ENCODE measurements at regions not wholly inside any gene's neighbourhood (a gene's known extent, or its start where the extent isn't known, plus 50 kb on each side); places are given as distances from the start of the nearest gene placed in this dataset.

DNA sequence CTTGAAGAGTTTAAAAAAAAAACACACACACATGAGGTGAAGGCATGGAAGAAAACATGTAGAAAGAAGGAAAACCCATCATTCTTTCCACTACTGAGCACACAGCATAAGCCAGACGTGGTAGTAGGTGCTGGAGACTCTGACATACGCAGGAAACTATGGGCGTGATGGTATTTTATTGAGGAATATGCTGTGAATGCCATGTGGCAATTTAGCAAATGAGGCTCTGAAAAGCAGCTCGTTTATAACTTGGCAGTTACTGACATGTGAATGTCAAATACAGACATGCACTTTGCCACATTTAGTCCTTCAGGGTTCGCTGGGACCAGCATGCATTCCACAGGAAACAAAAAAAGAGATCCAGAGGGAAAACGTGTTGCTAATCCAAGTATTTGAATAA lies 74.3 kb upstream of the IFNAR2 start:
- no peak for DNase-seq (ENCODE audit: low read depth in 2 of 2)

DNA sequence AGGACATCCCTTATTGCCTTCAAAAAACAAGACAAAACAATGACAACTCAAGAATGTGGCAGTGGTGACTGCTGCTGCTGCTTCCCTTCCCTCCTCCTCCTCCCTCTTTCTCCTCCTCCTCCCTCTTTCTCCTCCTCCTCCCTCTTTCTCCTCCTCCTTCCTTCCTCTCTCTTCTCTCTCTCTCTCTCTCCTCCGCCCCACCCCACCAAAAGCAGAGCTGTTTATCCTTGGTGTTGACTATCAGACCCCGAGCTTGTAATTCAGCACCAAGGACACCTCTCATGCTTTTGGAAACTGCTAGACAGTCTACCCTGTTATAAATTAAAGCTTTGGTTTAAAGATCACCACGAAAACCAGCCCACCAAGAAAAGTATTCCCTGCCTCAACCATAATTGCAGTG lies 72.4 kb upstream of the IFNAR2 start:
- no peak for DNase-seq (ENCODE audit: low read depth in 2 of 2)

DNA sequence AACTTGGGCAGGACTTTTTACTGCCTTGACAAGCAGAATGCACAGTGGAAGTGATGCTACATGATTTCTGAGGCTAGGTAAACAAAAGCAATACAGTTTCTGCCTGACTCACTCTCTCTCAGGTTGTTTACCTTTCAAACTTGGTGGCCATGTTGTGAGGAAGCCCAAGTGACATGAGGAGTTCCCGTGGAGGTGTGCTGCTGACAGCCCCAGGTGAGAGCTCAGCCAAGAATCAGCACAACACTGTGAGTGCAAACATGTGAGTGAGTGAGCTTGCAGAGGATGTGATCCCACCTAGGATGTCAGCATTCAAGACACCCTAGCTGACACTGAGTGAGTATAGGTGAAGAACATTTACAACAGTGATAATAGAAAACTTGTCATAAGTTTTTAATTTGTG lies 71.1 kb upstream of the IFNAR2 start:
- DNase-seq (ENCODE audit: low read depth in 2 of 2), result no peak

DNA sequence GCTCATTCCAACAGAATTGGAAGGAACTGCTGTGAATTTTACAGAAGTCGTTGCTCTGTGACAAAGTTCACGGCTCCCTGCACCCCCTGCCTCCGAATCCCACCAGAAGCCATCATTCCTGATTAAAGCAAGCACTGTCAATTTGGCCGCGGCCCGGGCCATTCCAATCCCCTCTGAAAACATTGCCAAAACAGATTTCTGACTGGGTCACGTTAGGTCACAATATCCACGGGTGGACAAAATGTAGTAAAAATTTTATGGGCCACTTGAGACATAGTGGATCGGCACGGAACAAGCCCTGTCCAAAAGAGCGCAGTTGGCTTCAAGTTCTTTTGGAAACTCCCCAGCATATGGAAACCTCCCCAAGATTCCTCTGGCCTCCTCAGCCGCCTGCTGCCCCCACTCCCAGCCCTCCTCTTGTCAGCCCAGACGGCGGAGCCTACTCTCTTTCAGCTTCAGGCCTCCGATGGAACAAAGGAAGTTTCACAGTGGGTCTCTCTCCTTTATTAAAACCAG lies 67.2 kb upstream of the IFNAR2 start:
- no peak for DNase-seq (ENCODE audit: low read depth in 2 of 2)

DNA sequence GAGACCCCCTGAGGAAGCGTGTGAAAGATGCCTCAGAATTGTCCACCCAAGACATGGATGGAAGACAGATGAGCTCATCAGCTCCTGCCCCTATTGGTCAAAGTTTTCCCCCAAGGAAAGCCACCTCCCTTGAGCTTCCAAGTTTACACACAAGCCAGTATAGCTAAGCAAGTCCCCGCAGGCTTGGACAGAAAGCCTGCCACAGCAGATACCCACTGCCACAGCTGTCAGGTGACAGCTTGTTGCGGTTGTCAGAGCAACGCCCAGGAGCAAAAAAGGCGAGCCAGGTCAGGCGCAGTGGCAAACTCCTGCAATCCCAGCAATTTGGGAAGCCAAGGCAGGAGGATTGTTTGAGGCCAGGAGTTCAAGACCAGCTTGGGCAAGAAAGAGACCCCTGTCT lies 60.9 kb upstream of the IFNAR2 start:
- DNase-seq (ENCODE audit: low read depth in 2 of 2), result no peak

DNA sequence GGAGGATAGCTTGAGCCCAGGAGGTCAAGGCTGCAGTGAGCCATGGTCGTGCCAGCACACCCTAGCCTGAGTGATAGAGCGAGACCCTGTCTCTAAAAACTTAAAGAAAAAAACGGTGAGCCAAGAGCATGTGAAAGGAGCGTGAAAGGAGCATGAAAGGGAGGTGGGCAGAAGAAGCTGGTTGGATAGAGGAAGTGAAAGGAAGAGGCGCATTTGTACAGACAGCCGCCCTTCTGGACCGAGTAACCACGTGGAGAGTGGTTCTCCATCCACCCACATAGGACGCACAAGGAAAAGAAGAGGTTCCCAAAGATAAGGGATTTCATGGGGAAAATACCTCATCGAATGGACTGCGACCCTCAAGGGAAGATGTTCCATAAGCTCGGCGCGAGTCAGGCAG lies 60.4 kb upstream of the IFNAR2 start:
- DNase-seq (ENCODE audit: low read depth in 2 of 2), result no peak

DNA sequence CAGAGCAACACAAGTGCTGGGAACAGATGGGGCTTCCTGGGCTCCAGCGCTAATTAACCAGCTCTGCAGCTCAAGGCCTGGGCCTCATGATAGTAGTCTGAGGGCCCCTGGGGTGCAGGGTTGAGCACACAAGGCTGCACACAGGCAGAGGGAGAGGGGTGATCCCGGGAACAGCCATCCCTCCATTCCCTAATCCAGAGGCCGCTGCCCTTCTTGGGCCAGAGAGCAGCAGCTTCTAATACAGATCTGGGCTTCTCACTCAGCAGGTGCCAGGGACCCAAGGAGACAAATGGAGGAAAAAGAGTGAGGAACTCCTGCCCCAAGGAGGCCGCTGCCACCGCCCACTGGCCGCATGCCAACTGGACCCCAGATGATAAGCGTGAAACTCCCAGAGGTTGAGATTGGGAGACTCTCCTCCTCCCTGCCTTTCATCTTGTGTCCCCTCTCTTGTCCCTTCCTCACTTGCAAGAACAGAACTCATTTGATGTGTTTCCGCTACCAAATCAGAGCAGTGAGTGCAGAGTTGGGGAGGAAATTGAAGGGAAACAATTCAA lies 58.0 kb upstream of the IFNAR2 start:
- DNase-seq (ENCODE audit: low read depth in 2 of 2), result no peak

DNA sequence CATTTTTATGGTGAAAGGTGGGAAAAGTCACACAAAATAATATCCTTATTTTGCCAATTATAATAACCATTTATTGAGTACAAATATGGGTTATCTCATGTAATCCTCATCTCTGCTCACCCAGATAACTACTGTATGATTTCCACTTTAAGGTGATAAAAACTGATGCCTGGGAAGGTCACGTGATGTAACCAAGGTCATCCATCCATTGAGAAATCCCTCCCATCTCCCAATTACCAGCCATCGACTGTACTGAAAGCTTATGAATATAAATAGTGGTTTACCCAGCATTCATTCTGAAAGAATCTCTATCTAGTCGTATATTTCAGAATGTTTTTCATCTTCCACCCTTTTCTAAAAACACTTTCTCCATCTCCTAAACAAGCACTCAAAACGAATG lies 55.0 kb upstream of the IFNAR2 start:
- DNase-seq (ENCODE audit: low read depth in 2 of 2), result no peak

Data from stimulated activated CD8-positive, alpha-beta memory T cell treated with anti-CD3 and anti-CD28 coated beads, Interleukin-7, amount 100 ng/mL, for 1 hour (primary cell).